ENCODE measurements at regions not wholly inside any gene's neighbourhood (a gene's known extent, or its start where the extent isn't known, plus 50 kb on each side); places are given as distances from the start of the nearest gene placed in this dataset.
"Not testable (repeated sequence)": the region's sequence is repeated elsewhere in the genome, so short reads cannot be mapped to it uniquely, and the experiment has no call there.

DNA sequence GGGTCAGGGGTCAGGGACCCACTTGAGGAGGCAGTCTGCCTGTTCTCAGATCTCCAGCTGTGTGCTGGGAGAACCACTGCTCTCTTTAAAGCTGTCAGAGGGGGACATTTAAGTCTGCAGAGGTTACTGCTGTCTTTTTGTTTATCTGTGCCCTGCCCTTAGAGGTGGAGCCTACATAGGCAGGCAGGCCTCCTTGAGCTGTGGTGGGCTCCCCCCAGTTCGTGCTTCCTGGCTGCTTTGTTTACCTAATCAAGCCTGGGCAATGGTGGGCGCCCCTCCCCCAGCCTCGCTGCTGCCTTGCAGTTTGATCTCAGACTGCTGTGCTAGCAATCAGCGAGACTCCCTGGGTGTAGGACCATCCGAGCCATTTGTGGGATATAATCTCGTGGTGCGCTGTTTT is 830.5 kb upstream of the ANO3 start:
- H3K79me2 ChIP-seq (ENCODE audit: insufficient read depth, low read length); H3K9me3 ChIP-seq (ENCODE audit: low read length); H2AFZ ChIP-seq (ENCODE audit: low read length); H3K27ac ChIP-seq (ENCODE audit: low read depth, low read length, poor library complexity, severe bottlenecking); H3F3A ChIP-seq (ENCODE audit: insufficient read depth, low read length); H3K4me2 ChIP-seq (ENCODE audit: low read length); H4K20me1 ChIP-seq (ENCODE audit: insufficient read depth, low read length); H3K9me2 ChIP-seq (ENCODE audit: low read depth, low read length); H3K4me3 ChIP-seq (ENCODE audit: low read depth, low read length, poor library complexity, severe bottlenecking); H3K9ac ChIP-seq (ENCODE audit: low read length); H3K36me3 ChIP-seq (ENCODE audit: insufficient read depth, low read length); H3K4me1 ChIP-seq (ENCODE audit: insufficient read depth, low read length, severe bottlenecking); H3K27me3 ChIP-seq (ENCODE audit: insufficient read depth, low read length): not testable (repeated sequence)

DNA sequence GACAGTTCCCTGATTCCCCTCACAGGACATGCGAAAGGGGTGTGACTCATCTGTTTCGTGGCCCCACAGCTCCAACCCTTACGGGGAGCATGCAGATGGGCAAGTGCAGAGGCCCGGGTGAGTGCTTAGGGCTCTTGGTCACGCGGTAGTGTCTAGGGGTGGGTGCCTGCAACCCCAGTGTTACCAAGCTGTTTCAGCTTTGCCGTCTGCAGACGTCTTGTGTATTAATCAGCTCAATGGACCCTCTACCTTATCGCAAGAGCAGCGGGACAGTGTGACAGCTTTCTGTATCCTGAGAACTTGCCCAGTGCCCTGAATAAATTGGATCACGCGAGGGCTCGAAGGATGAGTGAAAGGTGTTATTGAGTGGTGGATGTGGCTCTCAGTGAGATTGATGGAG is 816.4 kb upstream of the ANO3 start:
- no peaks in the 10 kb centered on the region for H4K20me1 ChIP-seq (ENCODE audit: insufficient read depth, low read length)
- no peak for TF ChIP-seq EZH2 (IDR thresholded peaks at IDR 0.05; ENCODE audit: borderline replicate concordance, low read length)
- TF ChIP-seq, protein P1, sequence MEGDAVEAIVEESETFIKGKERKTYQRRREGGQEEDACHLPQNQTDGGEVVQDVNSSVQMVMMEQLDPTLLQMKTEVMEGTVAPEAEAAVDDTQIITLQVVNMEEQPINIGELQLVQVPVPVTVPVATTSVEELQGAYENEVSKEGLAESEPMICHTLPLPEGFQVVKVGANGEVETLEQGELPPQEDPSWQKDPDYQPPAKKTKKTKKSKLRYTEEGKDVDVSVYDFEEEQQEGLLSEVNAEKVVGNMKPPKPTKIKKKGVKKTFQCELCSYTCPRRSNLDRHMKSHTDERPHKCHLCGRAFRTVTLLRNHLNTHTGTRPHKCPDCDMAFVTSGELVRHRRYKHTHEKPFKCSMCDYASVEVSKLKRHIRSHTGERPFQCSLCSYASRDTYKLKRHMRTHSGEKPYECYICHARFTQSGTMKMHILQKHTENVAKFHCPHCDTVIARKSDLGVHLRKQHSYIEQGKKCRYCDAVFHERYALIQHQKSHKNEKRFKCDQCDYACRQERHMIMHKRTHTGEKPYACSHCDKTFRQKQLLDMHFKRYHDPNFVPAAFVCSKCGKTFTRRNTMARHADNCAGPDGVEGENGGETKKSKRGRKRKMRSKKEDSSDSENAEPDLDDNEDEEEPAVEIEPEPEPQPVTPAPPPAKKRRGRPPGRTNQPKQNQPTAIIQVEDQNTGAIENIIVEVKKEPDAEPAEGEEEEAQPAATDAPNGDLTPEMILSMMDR (IDR thresholded peaks at IDR 0.05; ENCODE audit: low read length): no peak
- H3K27ac ChIP-seq (ENCODE audit: low read depth, low read length, poor library complexity, severe bottlenecking): no peak overlapping the region
- no peaks in the 10 kb centered on the region for H3F3A ChIP-seq (ENCODE audit: insufficient read depth, low read length)
- H3K4me2 ChIP-seq (ENCODE audit: low read length): no peak overlapping the region
- H3K27me3 ChIP-seq (ENCODE audit: insufficient read depth, low read length): no peaks in the 10 kb centered on the region
- H3K9me2 ChIP-seq (ENCODE audit: low read depth, low read length): no peaks in the 10 kb centered on the region
- no peak overlapping the region for H3K4me3 ChIP-seq (ENCODE audit: low read depth, low read length, poor library complexity, severe bottlenecking)
- H3K9ac ChIP-seq (ENCODE audit: low read length): no peak overlapping the region
- no peaks in the 10 kb centered on the region for H3K36me3 ChIP-seq (ENCODE audit: insufficient read depth, low read length)
- no peaks in the 10 kb centered on the region for H3K9me3 ChIP-seq (ENCODE audit: low read length)
- no peak overlapping the region for H2AFZ ChIP-seq (ENCODE audit: low read length)
- no peaks in the 10 kb centered on the region for H3K79me2 ChIP-seq (ENCODE audit: insufficient read depth, low read length)
- no peaks in the 10 kb centered on the region for H3K4me1 ChIP-seq (ENCODE audit: insufficient read depth, low read length, severe bottlenecking)

DNA sequence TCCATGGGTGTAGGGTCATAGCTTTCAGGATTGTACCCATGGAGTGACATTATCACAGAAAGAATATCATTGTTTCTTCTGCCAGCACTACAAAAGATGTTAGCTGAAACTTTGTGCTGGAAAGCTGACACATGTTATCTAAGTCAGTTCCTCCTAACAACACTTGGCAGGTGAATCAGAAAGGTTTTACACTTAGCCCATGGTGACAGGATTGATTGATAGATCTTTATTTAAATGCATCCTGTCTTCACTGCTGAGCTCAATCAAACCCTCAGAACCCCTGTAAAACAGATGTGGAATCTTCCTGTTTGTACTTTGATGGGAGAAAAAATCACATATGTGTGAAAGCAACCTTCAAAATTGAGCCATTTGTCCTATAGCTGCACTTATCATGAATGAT is 811.5 kb upstream of the ANO3 start:
- TF ChIP-seq, protein P1 (IDR thresholded peaks at IDR 0.05; ENCODE audit: low read length): no peak
- no peak for TF ChIP-seq EZH2 (IDR thresholded peaks at IDR 0.05; ENCODE audit: borderline replicate concordance, low read length)
- no peaks in the 10 kb centered on the region for H3F3A ChIP-seq (ENCODE audit: insufficient read depth, low read length)
- no peak overlapping the region for H3K27ac ChIP-seq (ENCODE audit: low read depth, low read length, poor library complexity, severe bottlenecking)
- no peaks in the 10 kb centered on the region for H3K36me3 ChIP-seq (ENCODE audit: insufficient read depth, low read length)
- no peak overlapping the region for H3K9ac ChIP-seq (ENCODE audit: low read length)
- no peaks in the 10 kb centered on the region for H3K9me3 ChIP-seq (ENCODE audit: low read length)
- H3K4me3 ChIP-seq (ENCODE audit: low read depth, low read length, poor library complexity, severe bottlenecking): no peak overlapping the region
- no peaks in the 10 kb centered on the region for H4K20me1 ChIP-seq (ENCODE audit: insufficient read depth, low read length)
- H3K79me2 ChIP-seq (ENCODE audit: insufficient read depth, low read length): no peaks in the 10 kb centered on the region
- no peak overlapping the region for H3K4me2 ChIP-seq (ENCODE audit: low read length)
- no peaks in the 10 kb centered on the region for H3K27me3 ChIP-seq (ENCODE audit: insufficient read depth, low read length)
- H3K4me1 ChIP-seq (ENCODE audit: insufficient read depth, low read length, severe bottlenecking): no peaks in the 10 kb centered on the region
- no peak overlapping the region for H2AFZ ChIP-seq (ENCODE audit: low read length)
- H3K9me2 ChIP-seq (ENCODE audit: low read depth, low read length): no peaks in the 10 kb centered on the region

DNA sequence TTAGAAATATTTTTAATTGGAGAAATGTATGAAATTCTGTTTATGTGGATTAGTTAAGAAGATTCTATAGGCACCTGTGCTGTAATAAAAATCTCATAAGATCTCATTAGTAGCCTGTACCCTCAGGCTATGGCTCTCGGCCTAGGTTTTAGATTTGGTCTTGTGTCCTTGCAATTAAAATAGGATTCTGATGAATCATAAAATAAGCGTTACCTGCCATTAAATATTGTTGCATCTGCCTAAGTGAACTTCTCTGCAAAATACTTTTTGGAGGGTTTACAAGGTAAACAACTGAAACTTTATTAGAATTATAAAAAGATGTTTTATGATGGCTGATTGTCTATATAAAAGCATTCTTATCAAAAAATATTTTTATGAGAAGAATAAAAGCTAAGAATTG is 804.1 kb upstream of the ANO3 start:
- H3K9ac ChIP-seq (ENCODE audit: low read length): no peak overlapping the region
- no peaks in the 10 kb centered on the region for H3F3A ChIP-seq (ENCODE audit: insufficient read depth, low read length)
- no peaks in the 10 kb centered on the region for H3K27me3 ChIP-seq (ENCODE audit: insufficient read depth, low read length)
- H3K36me3 ChIP-seq (ENCODE audit: insufficient read depth, low read length): no peaks in the 10 kb centered on the region
- no peak overlapping the region for H3K4me2 ChIP-seq (ENCODE audit: low read length)
- no peaks in the 10 kb centered on the region for H3K4me1 ChIP-seq (ENCODE audit: insufficient read depth, low read length, severe bottlenecking)
- H2AFZ ChIP-seq (ENCODE audit: low read length): no peak overlapping the region
- no peaks in the 10 kb centered on the region for H4K20me1 ChIP-seq (ENCODE audit: insufficient read depth, low read length)
- H3K9me2 ChIP-seq (ENCODE audit: low read depth, low read length): no peaks in the 10 kb centered on the region
- no peak overlapping the region for H3K27ac ChIP-seq (ENCODE audit: low read depth, low read length, poor library complexity, severe bottlenecking)
- H3K4me3 ChIP-seq (ENCODE audit: low read depth, low read length, poor library complexity, severe bottlenecking): no peak overlapping the region
- no peaks in the 10 kb centered on the region for H3K9me3 ChIP-seq (ENCODE audit: low read length)
- TF ChIP-seq EZH2 (IDR thresholded peaks at IDR 0.05; ENCODE audit: borderline replicate concordance, low read length): no peak
- TF ChIP-seq, protein P1 (IDR thresholded peaks at IDR 0.05; ENCODE audit: low read length): no peak
- no peaks in the 10 kb centered on the region for H3K79me2 ChIP-seq (ENCODE audit: insufficient read depth, low read length)
